NCI-H146 (cell line): ENCODE measurements at regions not wholly inside any gene's neighbourhood (a gene's known extent, or its start where the extent isn't known, plus 50 kb on each side); places are given as distances from the start of the nearest gene placed in this dataset.
"Not testable (repeated sequence)": the region's sequence is repeated elsewhere in the genome, so short reads cannot be mapped to it uniquely, and the experiment has no call there.

Experiments used
- DNase-seq: peaks from one replicate; lab custom pipeline; 2025; lab: John Stamatoyannopoulos, UW

- DNase-seq: no peak
Measured at GRCh38 chr15:20367093-20367492, 174.5 kb downstream of the GOLGA6L6 start.

- not testable (repeated sequence) for DNase-seq
Measured at GRCh38 chr15:20363591-20363990, 178.0 kb downstream of the GOLGA6L6 start.

- no peak for DNase-seq
Measured at GRCh38 chr15:20361091-20361490, 180.5 kb downstream of the GOLGA6L6 start.

- no peak for DNase-seq
Measured at GRCh38 chr15:20358779-20359414, 182.7 kb downstream of the GOLGA6L6 start.

- no peak for DNase-seq
Measured at GRCh38 chr15:20358066-20358778, 183.4 kb downstream of the GOLGA6L6 start.

- DNase-seq: no peak
Measured at GRCh38 chr15:20357481-20358065, 184.0 kb downstream of the GOLGA6L6 start.

- DNase-seq: no peak
Measured at GRCh38 chr15:20356911-20357480, 184.6 kb downstream of the GOLGA6L6 start.

GRCh38 chr15:20356444-20356910, 185.1 kb downstream of the GOLGA6L6 start:
- DNase-seq: no peak

- no peak for DNase-seq
Measured at GRCh38 chr15:20355256-20355868, 186.2 kb downstream of the GOLGA6L6 start.

GRCh38 chr15:20354884-20355223, 186.7 kb downstream of the GOLGA6L6 start:
- DNase-seq: not testable (repeated sequence)

- DNase-seq: no peak
Measured at GRCh38 chr15:20353966-20354883, 187.4 kb downstream of the GOLGA6L6 start.

GRCh38 chr15:20352241-20353200, 189.1 kb downstream of the GOLGA6L6 start:
- no peak for DNase-seq

GRCh38 chr15:20351448-20351971, 190.1 kb downstream of the GOLGA6L6 start:
- no peak for DNase-seq

- no peak for DNase-seq
Measured at GRCh38 chr15:20349774-20350498, 191.7 kb downstream of the GOLGA6L6 start.

GRCh38 chr15:20348900-20349773, 192.5 kb downstream of the GOLGA6L6 start:
- no peak for DNase-seq

GRCh38 chr15:20348291-20348899, 193.2 kb downstream of the GOLGA6L6 start:
- no peak for DNase-seq

GRCh38 chr15:20346082-20346805, 195.4 kb downstream of the GOLGA6L6 start:
- no peak for DNase-seq
